ENCODE measurements at regions not wholly inside any gene's neighbourhood (a gene's known extent, or its start where the extent isn't known, plus 50 kb on each side); places are given as distances from the start of the nearest gene placed in this dataset.

DNA sequence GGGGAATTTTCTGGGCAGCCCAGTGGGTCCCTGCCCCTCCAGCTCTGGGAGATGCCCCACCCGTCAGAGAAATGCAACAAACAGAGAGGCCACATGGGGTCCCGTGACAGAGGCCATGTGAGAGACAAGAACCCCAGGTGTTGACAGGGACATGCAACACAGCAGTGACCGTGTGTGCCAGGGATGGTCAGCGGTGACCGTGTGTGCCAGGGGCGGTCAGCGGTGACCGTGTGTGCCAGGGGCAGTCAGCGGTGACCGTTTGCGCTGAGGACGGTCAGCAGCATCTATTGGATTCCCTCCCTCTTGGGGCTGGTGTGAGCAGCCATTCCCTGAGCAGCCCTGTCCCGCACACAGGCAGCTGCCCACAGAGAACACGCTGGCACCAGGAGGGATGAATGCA, 146.6 kb upstream of the OTOS start:
- no peak for DNase-seq

DNA sequence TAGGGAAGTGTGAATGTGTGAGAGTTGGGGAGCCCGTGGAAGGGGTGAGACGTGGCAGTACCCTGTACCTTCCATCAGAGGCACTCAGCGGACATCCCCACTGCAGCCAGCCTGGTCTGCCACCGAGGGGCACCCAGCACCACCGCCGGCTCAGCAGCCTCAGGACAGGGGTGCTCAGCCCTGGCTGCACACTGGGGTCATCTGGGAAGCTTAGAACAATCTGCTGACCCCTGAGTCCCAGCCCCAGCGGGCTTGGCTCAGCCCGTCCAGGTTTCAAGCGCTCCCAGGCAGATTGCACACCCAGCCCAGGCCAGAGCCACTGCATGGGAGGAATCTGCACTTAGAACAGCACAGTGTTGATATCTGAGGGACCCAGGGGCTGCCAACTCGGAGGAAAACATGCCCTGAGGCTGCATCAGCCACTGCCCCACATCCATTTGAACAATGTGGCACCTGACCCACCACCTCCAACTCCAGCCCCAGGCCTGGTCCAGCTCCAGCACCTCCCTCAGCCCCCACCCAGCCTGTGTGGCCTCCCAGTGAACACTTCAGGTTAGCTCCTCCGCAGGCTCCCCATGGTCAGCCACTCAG, 147.1 kb upstream of the OTOS start:
- no peak for DNase-seq

DNA sequence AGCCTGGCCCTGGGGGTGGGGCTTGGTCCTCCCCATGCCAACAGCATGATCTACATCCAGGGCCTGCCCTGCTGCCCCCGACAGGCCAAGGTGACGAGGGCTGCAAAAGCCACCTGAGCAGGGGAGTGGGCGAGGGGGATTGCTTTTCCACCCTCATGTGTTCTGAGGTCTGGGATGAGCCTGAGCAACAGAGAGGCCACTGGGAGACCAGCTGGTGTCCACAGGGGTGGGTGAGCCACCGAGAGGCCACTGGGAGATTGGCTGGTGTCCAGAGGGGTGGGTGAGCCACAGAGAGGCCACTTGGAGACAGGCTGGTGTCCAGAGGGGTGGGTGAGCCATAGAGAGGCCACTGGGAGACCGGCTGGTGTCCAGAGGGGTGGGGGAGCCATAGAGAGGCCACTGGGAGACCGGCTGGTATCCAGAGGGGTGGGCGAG, 147.4 kb upstream of the GPC1 start:
- no peak for DNase-seq

DNA sequence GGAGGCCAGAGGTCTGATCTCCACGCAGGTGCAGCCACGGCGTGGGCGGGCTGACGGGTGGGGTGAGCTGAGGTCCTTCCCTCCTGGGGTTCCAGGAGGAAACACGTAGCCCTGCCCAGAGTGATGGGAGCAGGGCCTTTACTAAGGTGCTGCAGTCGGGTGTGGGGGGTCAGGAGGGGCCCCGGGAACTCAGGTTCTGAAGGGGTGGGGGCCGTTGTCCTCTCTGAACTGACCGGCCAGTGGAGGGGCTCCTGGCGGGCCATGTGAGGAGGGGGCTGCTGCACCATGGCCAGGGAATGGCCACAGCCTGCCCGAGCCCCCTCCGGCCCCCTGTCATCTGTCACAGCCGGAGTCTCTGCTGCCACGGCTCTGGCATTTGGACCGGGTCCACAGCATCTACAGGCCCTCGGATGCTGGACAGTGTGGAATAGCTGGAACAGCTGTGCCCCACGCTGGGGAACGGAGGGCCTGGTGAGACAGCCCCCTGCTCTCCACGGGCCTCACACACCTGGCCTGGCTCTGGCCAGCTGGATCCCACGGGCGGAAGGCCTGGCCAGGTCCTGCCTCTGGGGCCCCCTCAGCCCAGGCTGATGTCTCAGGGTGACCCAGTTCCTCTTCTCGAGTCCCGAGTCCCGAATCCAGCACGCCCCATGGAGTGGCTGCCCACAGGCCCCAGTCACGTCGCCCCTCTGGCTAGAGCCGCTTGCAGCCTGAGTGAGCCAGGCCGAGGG, 145.6 kb upstream of the GPC1 start:
- DNase-seq, result no peak

DNA sequence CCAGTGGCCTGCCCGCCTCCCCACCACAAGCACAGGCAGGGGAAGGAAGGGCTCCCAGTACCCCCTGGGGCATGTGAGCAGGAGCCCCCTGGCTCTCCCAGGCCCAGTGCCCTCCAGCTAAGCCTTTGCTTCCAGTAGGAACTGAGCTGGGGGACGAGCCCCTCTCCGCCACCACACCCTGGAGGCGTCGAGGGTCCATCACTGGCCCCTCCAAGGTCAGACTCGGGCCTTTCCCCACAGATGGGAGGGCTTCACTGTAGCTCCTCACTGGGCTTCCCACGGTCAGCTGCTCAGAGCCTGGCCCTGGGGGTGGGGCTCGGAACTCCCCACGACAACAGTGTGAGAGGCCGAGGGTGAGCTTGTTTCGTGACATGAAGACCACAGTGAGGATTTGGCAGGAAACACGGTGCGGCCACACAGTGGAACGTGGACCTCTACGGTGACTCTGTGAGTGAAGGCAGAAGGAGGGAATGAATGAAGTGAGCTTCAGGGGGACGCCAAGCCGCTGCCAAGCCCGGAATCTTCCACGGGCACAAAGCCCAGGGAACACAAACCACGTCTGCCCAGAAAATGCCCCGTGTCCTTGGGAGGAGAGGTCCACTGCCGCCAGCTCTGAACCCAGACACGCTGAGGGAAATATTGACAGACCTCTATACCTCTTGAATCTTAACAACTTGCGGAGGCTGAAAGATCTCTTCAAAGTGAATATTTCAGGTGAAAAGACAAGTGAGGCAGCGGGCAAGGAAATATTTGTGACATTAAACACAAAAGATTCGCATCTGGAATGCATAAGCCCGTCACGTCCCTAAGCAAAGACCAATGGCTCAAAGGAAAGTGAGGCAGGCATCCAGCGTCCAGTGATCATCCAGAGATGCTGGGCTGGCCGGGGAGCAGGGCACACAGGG, 144.8 kb upstream of the GPC1 start:
- no peak for DNase-seq

DNA sequence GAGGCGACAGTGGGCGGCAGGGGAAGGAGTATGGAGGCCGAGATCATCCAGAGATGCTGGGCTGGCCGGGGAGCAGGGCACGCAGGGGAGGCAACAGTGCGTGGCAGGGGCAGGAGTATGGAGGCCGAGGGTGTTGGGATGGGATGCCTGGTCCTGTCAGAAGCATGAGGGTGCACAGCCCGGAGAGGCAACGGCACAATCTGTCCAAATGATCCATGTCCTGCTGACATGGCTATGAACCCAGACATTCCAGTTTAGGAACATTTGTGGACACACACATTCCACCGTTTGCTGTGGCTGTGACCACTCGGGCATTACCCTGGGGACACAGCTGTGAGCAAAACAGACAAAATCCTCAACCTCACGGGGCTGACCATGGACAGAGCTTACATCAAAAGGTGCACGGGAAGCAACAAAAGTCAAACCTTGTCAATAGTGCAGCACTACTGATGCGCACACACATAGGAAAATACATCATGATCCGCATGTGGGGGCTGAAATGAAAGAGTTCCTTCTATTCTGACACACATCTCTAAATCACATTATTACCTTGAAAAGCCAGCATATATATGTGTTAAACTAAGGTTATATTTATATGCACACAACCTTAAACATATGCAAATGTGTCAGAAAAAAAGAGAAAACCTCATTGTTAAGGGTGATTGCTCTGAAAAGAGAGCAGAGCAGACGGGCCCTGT, 144.0 kb upstream of the GPC1 start:
- no peak for DNase-seq

DNA sequence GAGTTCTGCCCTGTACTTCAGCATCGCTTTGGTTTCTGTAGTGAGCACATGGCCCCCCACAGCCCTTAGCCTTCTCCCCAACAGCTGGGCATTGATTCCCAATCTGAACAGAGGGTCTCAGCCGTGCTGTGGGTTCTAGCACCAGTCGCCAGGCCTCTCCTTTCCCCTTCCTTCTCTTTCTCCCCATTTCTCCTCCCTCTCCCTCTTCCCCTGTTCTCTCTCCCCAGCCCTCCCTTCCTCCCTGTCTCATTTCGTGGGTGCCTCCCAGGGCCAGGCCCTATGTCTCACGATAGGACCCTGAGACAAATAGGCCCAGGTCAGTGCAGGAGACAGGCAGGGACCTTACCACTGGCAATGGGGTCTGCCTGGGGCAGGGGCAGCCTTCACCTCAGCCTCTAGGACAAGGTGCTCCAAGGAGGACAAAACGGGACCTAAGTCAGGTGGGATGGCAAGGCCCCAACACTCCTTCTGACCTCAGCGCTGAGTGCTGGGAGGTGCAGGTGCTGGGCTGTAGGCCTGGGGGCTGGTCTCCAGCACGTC, 143.4 kb upstream of the GPC1 start:
- DNase-seq, result no peak

DNA sequence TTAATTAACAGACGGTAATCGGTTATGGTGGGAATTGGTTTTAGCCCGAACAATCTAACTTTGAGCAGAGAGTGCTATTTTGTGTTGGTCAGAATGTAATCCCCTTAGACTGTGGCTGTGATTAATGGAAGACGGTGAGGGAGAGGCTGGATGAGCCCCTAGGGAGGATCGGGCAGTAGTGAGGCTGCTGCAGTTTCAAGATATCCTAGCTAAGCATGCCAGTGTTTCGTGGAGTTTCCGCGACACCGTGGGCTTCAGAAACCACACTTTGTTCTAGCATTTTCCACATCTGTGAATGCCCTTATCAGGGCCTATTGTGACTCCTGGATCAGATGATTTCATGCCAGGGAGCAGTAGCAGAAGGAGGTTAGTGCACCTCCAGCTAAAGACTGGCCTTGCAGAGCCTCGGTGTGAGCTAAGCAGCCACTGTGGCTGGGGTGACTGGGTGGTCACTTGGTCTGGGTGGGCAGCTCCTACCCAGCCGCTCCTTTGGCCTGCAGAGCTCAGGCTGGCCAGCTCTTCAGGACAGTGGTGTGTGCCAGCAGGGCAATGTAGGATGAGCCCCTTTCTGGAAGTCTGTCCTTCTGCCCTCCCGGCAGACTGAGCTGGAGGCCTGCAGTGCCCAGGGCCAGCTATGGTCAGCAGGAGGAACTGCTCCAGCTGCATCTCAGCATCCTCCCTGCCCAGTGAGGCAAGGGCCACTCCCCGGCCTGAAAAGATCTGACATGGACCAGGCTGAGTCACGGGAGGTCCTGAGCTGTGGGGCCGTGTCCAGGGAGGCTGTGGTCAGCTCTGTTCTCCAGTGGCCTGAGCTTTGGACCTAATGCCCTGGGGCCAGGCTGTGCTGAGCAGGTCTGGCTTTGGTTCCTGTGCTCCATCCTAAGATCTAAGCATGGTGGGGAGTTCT, 142.6 kb upstream of the GPC1 start:
- DNase-seq, result no peak

DNA sequence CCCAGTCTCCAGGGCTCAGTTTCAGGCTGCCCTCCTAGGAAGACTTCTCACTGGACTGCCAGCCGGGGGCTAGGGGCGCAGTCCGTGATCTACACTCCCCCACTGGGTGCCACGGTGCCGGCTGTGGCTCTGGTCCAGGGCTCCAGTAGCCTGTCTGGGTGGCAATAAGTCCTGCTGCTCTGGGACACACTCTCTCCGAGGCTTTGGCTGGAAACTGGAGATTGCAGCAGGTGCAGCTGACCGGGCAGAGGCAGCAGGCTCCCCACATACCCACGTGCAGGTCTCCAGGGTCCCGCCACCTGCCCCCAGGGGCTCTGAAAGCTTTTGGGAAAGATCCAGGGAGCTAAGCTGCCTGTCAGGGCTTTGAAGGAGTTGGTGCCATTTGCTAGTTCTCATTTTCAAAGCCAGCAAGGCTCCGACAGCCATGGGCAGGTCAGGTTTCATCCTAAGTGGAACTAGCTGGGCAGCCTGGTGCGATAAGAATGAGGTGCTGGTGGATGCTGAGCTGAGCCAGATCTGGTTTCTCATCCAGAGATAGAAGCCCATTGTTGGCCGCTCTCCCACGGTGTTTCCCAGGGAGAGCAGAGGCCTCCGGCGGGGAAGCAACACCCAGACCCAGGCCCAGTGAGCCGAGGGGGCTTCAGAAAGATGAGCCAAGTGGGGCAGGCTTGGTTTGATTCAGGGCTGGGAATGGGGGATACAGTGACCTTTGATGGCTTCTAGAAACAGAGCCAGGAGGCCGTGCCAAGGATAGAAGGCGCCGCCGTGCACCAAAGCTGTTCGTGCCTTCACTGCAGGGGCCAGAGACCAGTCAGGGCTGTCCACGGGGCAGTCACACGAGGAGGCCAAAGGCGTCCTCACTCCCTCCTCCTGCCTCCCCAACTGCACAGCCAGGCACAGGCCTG, 141.7 kb upstream of the GPC1 start:
- no peak for DNase-seq

DNA sequence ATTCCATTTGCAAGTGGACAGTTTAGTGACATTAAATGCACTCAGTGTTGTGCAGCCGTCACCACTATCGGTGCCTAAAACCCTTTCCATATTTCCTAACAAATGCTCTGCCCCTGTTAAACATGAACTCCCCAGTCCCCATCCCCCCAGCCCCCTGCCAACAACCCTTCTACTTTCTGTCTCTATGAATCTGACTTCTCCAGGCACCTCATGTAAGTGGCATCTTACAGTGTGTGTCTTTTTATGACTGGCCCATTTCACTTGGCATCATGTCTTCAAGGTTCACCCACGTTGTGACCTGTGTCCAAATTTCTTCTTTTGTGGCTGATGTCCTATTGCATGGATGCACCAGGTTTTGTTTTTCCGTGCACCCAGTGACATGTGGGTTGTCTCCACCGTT, 140.9 kb upstream of the GPC1 start:
- no peak for DNase-seq

DNA sequence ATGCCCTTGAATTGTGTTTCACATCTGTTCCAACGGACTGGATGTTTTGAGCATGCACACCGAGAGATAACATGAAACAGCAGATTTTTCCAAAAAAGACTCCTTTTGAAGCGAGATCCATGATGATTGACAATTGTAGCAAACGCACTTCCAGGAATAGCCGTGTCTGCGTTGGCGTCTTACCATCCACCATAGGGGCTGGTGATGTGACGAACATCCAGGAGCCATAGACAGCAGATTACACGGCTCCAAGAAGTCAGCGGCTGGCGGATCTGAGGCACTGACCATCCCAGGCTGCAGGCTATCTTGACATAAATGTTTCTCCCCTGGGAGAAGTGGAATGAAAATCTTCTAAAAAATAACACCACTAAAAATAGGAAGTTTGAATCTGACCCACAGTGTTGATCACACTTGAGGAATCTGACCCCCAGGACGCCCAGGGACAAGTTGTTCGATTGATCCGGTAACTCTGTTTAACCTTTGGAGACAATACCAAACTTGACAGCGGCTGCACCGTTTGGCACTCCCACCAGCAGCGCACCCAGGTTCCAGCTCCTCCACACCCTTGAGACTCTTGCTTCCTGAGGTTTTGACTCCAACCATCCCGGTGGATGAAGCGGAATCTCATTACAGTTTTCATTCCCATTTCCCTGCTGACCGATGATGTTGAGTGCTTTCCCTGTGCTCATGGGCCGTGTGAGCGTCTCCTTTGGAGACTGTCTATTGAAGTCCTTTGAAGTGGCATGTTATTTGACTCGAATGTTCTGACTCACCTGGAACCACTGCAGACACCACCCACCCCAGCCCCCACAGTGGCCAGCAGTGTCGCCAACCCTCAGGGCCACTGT, 140.0 kb upstream of the GPC1 start:
- DNase-seq, result no peak

DNA sequence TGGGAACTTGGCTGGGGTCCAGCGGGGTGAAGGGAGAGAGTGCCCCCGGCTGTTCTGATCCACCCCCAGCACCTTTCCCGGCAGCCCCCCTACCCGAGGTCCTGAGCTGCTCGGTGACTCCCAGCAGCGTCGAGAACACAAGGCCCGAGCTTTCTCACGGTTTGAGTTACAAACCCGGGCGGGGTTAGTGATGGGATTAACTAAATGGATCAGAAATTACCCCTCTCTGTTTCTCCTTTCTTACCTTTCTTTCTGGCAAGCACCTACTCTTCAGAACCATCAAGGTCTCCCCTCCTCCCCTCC, 139.4 kb upstream of the GPC1 start:
- no peak for DNase-seq

DNA sequence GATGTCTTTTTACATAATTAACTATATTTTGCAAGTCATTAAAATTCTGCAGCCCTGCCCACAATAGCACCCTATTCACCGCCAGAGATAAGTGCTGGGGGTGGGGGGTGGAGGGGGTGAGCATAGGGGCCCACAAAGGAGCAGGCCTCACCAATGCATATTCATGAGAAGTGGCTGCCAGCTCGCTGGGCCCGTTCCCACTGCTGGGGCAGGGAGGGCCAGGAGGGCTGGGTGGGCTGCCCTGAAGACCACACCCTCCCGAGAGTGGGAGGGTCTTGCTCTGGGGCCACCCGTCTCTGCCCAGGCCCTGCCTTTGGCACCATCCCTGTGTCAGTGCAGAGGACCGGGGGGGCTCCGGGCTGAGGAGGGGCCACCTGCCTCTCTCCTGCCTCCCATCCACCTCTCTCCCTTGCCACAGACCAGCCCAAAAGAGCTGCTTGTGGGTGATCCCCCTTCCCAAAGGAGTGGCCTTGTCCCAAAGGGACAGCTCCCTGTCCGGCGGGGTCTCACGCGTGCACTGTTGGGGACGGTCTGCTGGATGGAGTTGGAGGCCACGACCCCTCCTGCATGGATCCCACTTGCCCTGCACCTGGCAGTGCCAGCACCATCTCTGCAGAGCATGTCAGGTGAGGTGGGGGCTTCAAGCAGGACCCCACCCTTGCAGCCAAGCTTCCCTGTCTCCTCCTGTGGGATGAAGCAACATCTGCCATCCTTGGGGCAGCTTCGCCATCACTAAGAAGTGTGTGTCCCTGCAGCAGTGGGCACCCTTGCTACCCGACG, 138.8 kb upstream of the GPC1 start:
- DNase-seq, result no peak

DNA sequence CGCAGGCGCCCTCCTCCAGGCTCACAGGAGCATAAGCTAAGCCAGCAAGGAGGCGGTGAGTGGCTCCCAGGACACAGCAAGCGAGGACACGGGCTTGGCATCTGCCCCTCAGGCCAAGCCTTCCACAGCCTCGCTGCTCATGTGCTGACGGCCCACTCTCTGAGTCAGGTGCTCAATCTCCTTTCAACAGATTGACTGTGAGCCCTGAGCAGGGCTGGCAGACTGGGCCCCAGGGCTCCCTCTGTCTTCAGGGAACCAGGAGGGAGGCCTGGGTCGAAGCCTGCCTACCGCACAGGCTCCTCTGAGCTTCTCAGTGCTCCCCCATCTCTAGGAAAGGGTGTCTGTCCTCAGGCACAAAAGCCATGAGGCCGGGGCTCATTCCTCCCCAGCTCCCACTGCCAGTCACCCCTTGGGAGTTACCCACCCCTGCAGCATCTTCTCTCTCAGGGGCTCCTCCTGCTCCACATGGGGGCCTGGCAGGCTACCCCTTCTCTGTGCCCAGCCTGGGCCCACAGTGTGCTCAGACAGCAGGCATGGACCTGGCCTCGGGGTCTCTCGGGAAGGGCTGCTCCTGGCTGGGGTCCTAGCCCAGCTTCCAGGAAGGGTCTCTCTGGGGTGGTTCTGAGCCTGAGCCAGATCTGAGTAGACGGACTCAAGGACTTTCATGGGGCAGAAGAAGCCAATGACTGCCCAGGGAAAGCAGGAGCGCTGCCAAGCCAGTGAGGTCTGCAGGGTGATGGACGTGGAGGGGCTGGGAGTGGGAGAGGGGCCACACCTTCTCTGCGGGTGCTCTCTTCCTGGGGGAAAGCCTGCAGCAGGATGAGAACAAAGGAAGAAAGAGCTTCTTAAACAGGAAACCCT, 138.0 kb upstream of the GPC1 start:
- no peak for DNase-seq

DNA sequence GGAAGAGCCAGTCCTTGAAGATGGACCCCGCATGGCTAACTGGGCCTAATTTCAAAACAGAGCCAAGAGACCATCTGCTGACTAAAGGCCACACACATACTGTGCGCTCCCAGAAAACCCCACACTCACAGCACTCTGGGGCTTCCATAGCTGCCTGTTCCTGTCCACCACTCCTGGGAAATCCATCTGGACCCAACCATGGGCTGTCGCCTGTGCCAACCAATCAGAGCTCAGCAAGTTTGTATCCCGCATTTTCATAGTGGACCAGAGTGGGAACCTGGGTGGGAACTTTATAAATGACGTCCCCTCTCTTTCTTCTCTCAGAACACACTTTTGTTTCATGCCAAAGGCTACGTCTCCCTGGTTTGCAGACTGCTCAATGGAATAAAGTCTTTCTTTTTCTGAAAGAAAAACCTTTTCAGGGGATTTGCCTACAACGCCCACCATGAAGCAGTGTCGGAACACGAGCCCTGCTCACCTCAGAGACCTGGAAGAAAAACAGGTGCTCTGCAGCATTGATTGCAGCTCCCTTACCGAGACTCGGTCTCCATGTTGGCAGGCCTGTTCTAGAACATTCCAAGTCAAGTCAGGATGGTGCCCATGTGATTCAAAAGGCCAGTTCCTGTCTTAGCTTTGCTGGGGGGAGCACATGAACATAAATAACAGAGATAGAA, 137.2 kb upstream of the GPC1 start:
- DNase-seq, result no peak

DNA sequence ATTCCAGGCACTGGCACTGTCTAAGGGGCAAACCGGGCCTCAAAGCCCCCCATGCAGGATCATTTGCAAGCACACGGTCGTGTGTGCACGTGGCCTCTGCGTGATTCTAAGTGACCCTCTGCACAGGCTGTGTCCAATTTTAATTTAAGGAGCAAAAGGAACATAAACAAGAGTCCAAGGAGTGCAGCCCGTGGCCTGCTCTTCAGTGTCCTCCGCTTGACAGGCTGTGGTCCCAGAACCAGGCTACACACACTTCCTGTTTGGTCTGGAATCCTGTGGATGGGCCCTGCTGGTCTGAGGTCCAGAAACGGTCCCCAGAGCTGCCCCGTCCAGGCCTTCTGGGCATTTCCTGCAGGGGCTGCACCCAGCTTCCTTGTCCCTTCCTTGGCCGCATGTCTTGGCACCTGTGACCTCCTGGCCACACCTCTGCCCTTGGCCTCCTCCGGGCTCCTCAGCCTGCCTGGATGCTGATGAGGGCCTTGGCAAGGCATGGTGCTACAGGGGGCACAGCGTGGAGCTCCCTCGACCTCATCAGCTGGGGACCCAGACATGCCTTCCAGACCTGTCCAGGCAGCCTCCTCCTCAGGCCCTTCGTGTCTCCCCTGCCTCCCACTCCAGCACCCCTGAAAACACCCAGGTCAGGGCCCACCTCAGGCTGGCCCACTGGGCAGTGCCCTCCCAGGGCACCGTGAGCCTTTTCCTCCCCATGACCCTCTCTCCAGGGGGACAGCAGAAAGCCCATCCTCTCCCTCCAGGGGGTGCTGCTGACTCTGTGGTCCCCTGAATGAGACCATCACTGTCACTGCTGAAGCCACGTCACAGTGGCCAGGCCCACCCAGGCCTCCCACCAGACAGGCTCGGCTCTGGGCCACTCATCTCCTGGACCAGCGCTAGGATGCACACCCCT, 136.4 kb upstream of the GPC1 start:
- DNase-seq, result no peak

DNA sequence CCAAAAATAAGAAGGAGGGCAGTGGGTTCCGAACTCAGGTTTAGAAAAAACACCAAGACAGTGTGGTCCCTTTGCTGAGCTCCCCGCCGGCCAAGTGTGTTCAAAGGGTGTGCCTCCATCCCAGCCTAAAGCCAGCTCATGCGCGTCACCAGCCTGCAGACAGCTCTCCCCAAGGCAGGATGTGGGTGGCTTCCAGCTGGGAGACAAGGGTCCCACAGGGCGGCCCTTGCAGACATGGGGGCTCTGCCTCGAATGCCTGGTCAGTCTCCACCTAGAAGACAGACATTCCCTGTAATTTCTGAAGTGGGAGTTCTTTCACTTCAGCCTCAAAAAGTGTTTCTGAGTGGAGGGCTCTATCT, 135.8 kb upstream of the GPC1 start:
- no peak for DNase-seq

Data from NCI-H226 (cell line).